ENCODE measurements at regions not wholly inside any gene's neighbourhood (a gene's known extent, or its start where the extent isn't known, plus 50 kb on each side); places are given as distances from the start of the nearest gene placed in this dataset.
"Not testable (repeated sequence)": the region's sequence is repeated elsewhere in the genome, so short reads cannot be mapped to it uniquely, and the experiment has no call there.

DNA sequence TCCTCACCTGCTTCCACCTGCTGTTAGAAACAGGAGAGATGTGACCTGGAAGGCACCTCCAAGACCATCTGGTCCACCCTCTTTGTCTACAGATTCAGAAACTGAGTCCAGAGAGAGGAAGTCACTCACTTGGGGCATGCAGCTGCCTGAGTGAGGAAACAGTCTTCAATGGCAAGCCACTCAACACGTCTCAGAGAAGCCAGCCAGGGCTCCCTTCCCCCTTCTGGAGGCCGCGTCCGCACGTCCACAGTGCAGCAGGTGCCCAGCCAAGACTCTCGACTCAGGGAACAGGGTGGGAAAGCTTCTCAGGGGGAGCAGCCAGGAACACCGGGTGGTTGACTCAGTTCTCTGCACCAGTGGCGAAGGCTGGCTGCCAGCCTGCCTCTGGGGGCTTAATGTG lies 201.7 kb downstream of the BCL11A start:
- H3K27me3 Mint-ChIP-seq: peaks cover 7% of the 10 kb centered on the region in 2 donors
- no peaks in the 10 kb centered on the region for H3K4me1 ChIP-seq (ENCODE audit: insufficient read depth, low read length)

DNA sequence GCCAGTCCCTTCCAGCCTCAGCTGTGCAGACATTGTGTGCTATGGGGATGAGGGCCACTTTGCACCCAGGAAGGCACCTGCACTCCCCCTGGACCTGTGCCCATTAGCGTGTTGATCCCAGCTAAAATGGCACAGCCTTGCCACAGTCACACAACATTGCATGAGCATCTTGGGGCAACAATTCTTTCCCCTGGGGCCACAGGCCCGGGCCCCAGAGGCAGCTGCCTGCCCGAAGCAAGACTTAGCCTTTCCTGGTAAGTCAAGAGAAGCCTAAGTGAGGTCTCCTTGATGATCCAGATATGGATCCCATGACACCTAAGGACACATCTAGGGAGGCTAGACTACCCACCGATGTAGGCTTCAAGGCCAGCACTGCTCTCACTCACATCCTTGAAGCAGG lies 202.1 kb downstream of the BCL11A start:
- no peaks in the 10 kb centered on the region for H3K9me3 ChIP-seq (ENCODE audit: control insufficient read depth in 1 of 2, low read length in 2 of 2)
- CTCF ChIA-PET (ENCODE audit: partially characterized antibody): no interaction called here
- no peak overlapping the region for H3K4me3 ChIP-seq (ENCODE audit: low read length in 2 of 2)
- no peaks in the 10 kb centered on the region for H3K36me3 Mint-ChIP-seq
- intact Hi-C loops (cut with micrococcal nuclease): no loop called here
- H3K4me1 ChIP-seq (ENCODE audit: insufficient read depth, low read length): no peaks in the 10 kb centered on the region
- H3K27ac ChIP-seq (ENCODE audit: low read depth, low read length): no peak overlapping the region
- peaks cover 0 to 2% (median 0%) of the 10 kb centered on the region in 8 donors for H3K9me3 Mint-ChIP-seq
- H3K27me3 Mint-ChIP-seq: peaks cover 6 to 7% of the 10 kb centered on the region in 2 donors
- H3K4me1 Mint-ChIP-seq: peaks cover 0 to 4% (median 0%) of the 10 kb centered on the region in 4 donors
- H3K36me3 ChIP-seq (ENCODE audit: insufficient read depth, low read length): no peaks in the 10 kb centered on the region
- H3K27me3 ChIP-seq (ENCODE audit: insufficient read depth, low read length): no peaks in the 10 kb centered on the region
- no peak overlapping the region for H3K4me3 Mint-ChIP-seq
- POLR2A ChIA-PET (ENCODE audit: partially characterized antibody): no interaction called here
- no peak for DNase-seq
- H3K27ac Mint-ChIP-seq: no peak overlapping the region

More for the DNA sequence above, 201.7 kb downstream of the BCL11A start:
- H3K27ac ChIP-seq (ENCODE audit: low read depth, low read length): no peak overlapping the region
- Mint-ChIP-seq H3K36me3 (no peaks in the 10 kb centered on the region), H3K27ac (no peak overlapping the region), H3K9me3 (peaks cover 0 to 2% (median 0%) of the 10 kb centered on the region in 8 donors), H3K4me1 (peaks cover 0 to 5% (median 0%) of the 10 kb centered on the region in 4 donors), H3K4me3 (no peak overlapping the region)
- no peaks in the 10 kb centered on the region for H3K27me3 ChIP-seq (ENCODE audit: insufficient read depth, low read length)
- intact Hi-C loops (cut with micrococcal nuclease): no loop called here
- no peaks in the 10 kb centered on the region for H3K9me3 ChIP-seq (ENCODE audit: control insufficient read depth in 1 of 2, low read length in 2 of 2)
- DNase-seq: no peak
- ChIA-PET CTCF (ENCODE audit: partially characterized antibody) (no interaction called here), POLR2A (ENCODE audit: partially characterized antibody) (no interaction called here)
- no peaks in the 10 kb centered on the region for H3K36me3 ChIP-seq (ENCODE audit: insufficient read depth, low read length)
- no peak overlapping the region for H3K4me3 ChIP-seq (ENCODE audit: low read length in 2 of 2)

DNA sequence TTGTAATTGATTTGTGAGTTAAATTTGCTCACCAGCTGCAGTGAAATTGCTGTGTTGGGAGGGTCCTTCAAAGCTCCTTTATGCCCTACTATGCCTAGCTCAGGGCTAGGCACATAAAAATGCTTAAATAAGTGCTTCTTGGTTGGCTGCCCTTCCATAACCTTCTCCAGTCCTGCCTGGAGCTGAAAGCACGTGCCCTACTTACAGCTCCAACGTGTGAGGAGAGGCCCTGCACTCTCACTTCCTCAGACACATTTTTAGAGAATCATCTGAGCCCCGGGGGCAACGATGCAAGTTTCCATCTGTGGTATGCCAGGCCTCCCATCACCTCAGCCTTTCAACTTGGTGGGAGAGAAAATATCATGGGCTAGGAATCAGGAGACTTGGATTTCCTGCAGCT lies 202.7 kb downstream of the BCL11A start:
- no peaks in the 10 kb centered on the region for H3K36me3 ChIP-seq (ENCODE audit: insufficient read depth, low read length)
- Mint-ChIP-seq H3K27me3 (peaks cover 5% of the 10 kb centered on the region in 2 donors), H3K4me1 (no peaks in the 10 kb centered on the region), H3K9me3 (peaks cover 0 to 2% (median 0%) of the 10 kb centered on the region in 8 donors), H3K4me3 (no peak overlapping the region), H3K36me3 (no peaks in the 10 kb centered on the region), H3K27ac (no peak overlapping the region)
- H3K9me3 ChIP-seq (ENCODE audit: control insufficient read depth in 1 of 2, low read length in 2 of 2): no peaks in the 10 kb centered on the region
- H3K27ac ChIP-seq (ENCODE audit: low read depth, low read length): no peak overlapping the region
- intact Hi-C loops (cut with micrococcal nuclease): no loop called here
- ChIA-PET CTCF (ENCODE audit: partially characterized antibody) (no interaction called here), POLR2A (ENCODE audit: partially characterized antibody) (no interaction called here)
- H3K4me1 ChIP-seq (ENCODE audit: insufficient read depth, low read length): no peaks in the 10 kb centered on the region
- DNase-seq: no peak
- no peak overlapping the region for H3K4me3 ChIP-seq (ENCODE audit: low read length in 2 of 2)
- H3K27me3 ChIP-seq (ENCODE audit: insufficient read depth, low read length): no peaks in the 10 kb centered on the region

DNA sequence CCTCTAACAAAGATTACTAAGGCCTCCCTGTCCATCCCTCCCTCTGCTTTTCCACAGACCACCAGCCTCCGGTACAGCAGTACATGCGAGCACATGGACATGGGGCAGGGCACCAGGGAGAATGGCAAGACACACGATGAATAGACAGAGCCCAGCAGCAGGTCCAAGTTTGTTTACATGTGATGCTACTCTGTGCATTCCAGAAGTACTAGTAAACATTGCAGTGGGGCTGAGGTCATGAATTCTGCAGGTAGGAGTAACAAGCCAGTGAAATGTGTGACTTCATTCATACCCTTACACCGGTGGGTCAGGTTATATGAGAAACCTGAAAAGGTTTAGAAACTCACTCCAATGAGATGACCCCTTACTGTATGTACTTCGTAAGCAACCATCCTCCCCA lies 205.7 kb downstream of the BCL11A start:
- CTCF ChIA-PET (ENCODE audit: partially characterized antibody): no interaction called here
- no peaks in the 10 kb centered on the region for H3K9me3 ChIP-seq (ENCODE audit: control insufficient read depth in 1 of 2, low read length in 2 of 2)
- Mint-ChIP-seq H3K36me3 (no peaks in the 10 kb centered on the region), H3K27ac (no peak overlapping the region), H3K4me1 (no peaks in the 10 kb centered on the region), H3K4me3 (no peak overlapping the region), H3K27me3 (peaks cover 0 to 1% of the 10 kb centered on the region in 2 donors), H3K9me3 (peaks cover 0 to 2% (median 0%) of the 10 kb centered on the region in 8 donors)
- no peak for DNase-seq
- H3K4me3 ChIP-seq (ENCODE audit: low read length in 2 of 2): no peak overlapping the region
- intact Hi-C loops (cut with micrococcal nuclease): no loop called here
- H3K27me3 ChIP-seq (ENCODE audit: insufficient read depth, low read length): no peaks in the 10 kb centered on the region
- no peak overlapping the region for H3K27ac ChIP-seq (ENCODE audit: low read depth, low read length)
- H3K36me3 ChIP-seq (ENCODE audit: insufficient read depth, low read length): no peaks in the 10 kb centered on the region
- no peaks in the 10 kb centered on the region for H3K4me1 ChIP-seq (ENCODE audit: insufficient read depth, low read length)
- POLR2A ChIA-PET (ENCODE audit: partially characterized antibody): no interaction called here

DNA sequence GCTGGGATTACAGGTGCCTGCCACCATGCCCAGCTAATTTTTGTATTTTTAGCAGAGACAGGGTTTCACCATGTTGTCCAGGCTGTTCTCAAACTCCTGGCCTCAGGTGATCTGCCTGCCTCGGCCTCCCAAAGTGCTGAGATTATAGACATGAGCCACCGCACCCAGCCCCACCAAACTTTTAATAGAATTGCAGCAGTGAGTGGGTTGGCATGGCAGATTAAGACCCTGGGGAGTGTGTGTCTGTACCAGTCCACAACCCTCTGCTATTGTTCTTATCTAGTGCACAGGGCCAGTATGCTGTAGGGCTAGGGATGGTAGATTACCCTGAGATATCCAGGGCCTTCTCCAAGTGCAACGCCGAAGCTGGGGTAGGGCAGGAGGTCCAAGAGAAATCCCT lies 211.0 kb downstream of the BCL11A start:
- DNase-seq; H3K27me3 ChIP-seq (ENCODE audit: insufficient read depth, low read length); H3K9me3 Mint-ChIP-seq; H3K27ac Mint-ChIP-seq; H3K4me1 Mint-ChIP-seq; H3K27me3 Mint-ChIP-seq; H3K9me3 ChIP-seq (ENCODE audit: control insufficient read depth in 1 of 2, low read length in 2 of 2); H3K36me3 ChIP-seq (ENCODE audit: insufficient read depth, low read length); intact Hi-C loops (cut with micrococcal nuclease); CTCF ChIA-PET (ENCODE audit: partially characterized antibody); H3K36me3 Mint-ChIP-seq; H3K27ac ChIP-seq (ENCODE audit: low read depth, low read length); H3K4me1 ChIP-seq (ENCODE audit: insufficient read depth, low read length); H3K4me3 Mint-ChIP-seq; H3K4me3 ChIP-seq (ENCODE audit: low read length in 2 of 2); POLR2A ChIA-PET (ENCODE audit: partially characterized antibody): not testable (repeated sequence)

GRCh38 chr2:60341151-60341550 lies 212.3 kb downstream of the BCL11A start:
- no peak for DNase-seq
- Mint-ChIP-seq H3K27ac (no peak overlapping the region), H3K9me3 (peaks cover 0 to 5% (median 0%) of the 10 kb centered on the region in 8 donors), H3K4me1 (no peaks in the 10 kb centered on the region), H3K27me3 (no peaks in the 10 kb centered on the region), H3K36me3 (no peaks in the 10 kb centered on the region), H3K4me3 (no peak overlapping the region)
- no peak overlapping the region for H3K27ac ChIP-seq (ENCODE audit: low read depth, low read length)
- no peaks in the 10 kb centered on the region for H3K9me3 ChIP-seq (ENCODE audit: control insufficient read depth in 1 of 2, low read length in 2 of 2)
- H3K4me1 ChIP-seq (ENCODE audit: insufficient read depth, low read length): no peaks in the 10 kb centered on the region
- H3K27me3 ChIP-seq (ENCODE audit: insufficient read depth, low read length): no peaks in the 10 kb centered on the region
- H3K4me3 ChIP-seq (ENCODE audit: low read length in 2 of 2): no peak overlapping the region
- ChIA-PET CTCF (ENCODE audit: partially characterized antibody) (no interaction called here), POLR2A (ENCODE audit: partially characterized antibody) (no interaction called here)
- H3K36me3 ChIP-seq (ENCODE audit: insufficient read depth, low read length): no peaks in the 10 kb centered on the region
- intact Hi-C loops (cut with micrococcal nuclease): no loop called here

DNA sequence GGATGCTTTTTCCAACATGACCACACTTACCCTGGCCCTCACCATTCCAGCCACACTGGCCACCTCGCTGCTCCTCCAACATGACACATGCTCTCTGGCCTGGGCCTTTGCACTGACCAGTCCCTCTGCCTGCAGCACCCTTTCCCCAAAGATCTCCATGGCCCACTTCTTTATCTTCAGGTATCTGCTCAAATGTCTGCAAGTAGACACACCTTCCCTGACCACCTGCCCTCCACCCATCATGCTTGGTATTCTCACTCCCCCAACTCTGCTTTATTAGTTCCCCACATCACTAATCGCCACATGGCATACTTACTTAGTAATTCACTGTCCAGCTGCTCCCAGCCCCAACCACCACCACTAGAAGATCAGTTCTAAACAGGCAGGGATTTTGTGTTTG lies 214.2 kb downstream of the BCL11A start:
- ChIA-PET POLR2A (ENCODE audit: partially characterized antibody) (no interaction called here), CTCF (ENCODE audit: partially characterized antibody) (no interaction called here)
- no peaks in the 10 kb centered on the region for H3K27me3 ChIP-seq (ENCODE audit: insufficient read depth, low read length)
- H3K4me3 Mint-ChIP-seq: no peak overlapping the region
- no peaks in the 10 kb centered on the region for H3K27me3 Mint-ChIP-seq
- intact Hi-C loops (cut with micrococcal nuclease): no loop called here
- no peak overlapping the region for H3K27ac ChIP-seq (ENCODE audit: low read depth, low read length)
- H3K27ac Mint-ChIP-seq: no peak overlapping the region
- H3K36me3 Mint-ChIP-seq: no peaks in the 10 kb centered on the region
- no peak for DNase-seq
- no peaks in the 10 kb centered on the region for H3K9me3 ChIP-seq (ENCODE audit: control insufficient read depth in 1 of 2, low read length in 2 of 2)
- no peaks in the 10 kb centered on the region for H3K4me1 Mint-ChIP-seq
- H3K36me3 ChIP-seq (ENCODE audit: insufficient read depth, low read length): no peaks in the 10 kb centered on the region
- no peak overlapping the region for H3K4me3 ChIP-seq (ENCODE audit: low read length in 2 of 2)
- H3K9me3 Mint-ChIP-seq: peaks cover 0 to 5% (median 0%) of the 10 kb centered on the region in 8 donors
- H3K4me1 ChIP-seq (ENCODE audit: insufficient read depth, low read length): no peaks in the 10 kb centered on the region

DNA sequence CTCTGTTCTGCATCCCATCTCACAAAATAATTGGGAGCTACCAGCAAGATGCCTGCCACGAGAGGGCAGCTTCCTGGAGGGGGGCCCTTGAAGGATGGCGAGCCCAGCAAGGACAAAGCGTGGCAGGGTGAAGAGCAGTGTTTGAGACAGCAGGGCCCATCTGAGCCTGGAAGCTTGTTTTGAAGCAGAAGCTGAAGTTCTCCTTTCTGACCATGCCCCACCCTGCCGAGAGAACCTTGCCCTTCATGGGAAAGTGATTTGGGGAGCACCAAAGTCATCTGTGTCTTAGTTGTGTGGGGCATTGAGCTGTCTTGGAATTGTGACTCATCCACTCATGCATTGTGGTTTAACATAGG lies 216.3 kb downstream of the BCL11A start:
- intact Hi-C loops (cut with micrococcal nuclease): no loop called here
- Mint-ChIP-seq H3K4me1 (no peaks in the 10 kb centered on the region), H3K27ac (no peak overlapping the region), H3K4me3 (no peak overlapping the region), H3K36me3 (no peaks in the 10 kb centered on the region), H3K27me3 (no peaks in the 10 kb centered on the region), H3K9me3 (peaks cover 0 to 5% (median 0%) of the 10 kb centered on the region in 8 donors)
- CTCF ChIA-PET (ENCODE audit: partially characterized antibody): interaction anchor here (1.1 kb wide), 1 partner anchor 10 kb away, joined by 3 read pairs; no protein-coding TSS in a partner anchor
- DNase-seq: no peak
- no peaks in the 10 kb centered on the region for H3K4me1 ChIP-seq (ENCODE audit: insufficient read depth, low read length)
- POLR2A ChIA-PET (ENCODE audit: partially characterized antibody): no interaction called here
- no peaks in the 10 kb centered on the region for H3K36me3 ChIP-seq (ENCODE audit: insufficient read depth, low read length)
- no peaks in the 10 kb centered on the region for H3K9me3 ChIP-seq (ENCODE audit: control insufficient read depth in 1 of 2, low read length in 2 of 2)
- no peak overlapping the region for H3K27ac ChIP-seq (ENCODE audit: low read depth, low read length)
- no peaks in the 10 kb centered on the region for H3K27me3 ChIP-seq (ENCODE audit: insufficient read depth, low read length)
- no peak overlapping the region for H3K4me3 ChIP-seq (ENCODE audit: low read length in 2 of 2)
